CD14-positive monocyte (primary cell): ENCODE measurements at regions not wholly inside any gene's neighbourhood (a gene's known extent, or its start where the extent isn't known, plus 50 kb on each side); places are given as distances from the start of the nearest gene placed in this dataset.

Experiments used
- DNase-seq, 3 donors: peaks; one replicate each; pipeline ENCODE4 v3.0.0-alpha.2; 2011 to 2022
- H2AFZ ChIP-seq: 2 replicates; pipeline ENCODE4 v1.6.0; 2012; ENCODE audit warnings: mild to moderate bottlenecking, low read depth, low read length, inconsistent platforms; ENCODE audit not compliant: insufficient read depth, poor library complexity, severe bottlenecking
- H3K27ac ChIP-seq, 2 donors: 1 replicate in 1 of 2; 2 replicates in 1 of 2; pipeline ENCODE4 v1.5.1; 2012 to 2013; ENCODE audit warnings: low read length in 2 of 2, control low read depth in 1 of 2, inconsistent platforms in 1 of 2, low read depth in 1 of 2, mild to moderate bottlenecking in 1 of 2
- H3K27me3 ChIP-seq, 2 donors: one replicate each; pipeline versions ENCODE4 v1.6.0 to v1.6.1; 2011 to 2013; ENCODE audit warnings: low read length in 2 of 2; ENCODE audit not compliant: control insufficient read depth in 2 of 2, insufficient read depth in 2 of 2
- H3K36me3 ChIP-seq, 2 donors: replicated peaks in 1 of 2; 1 replicate in 1 of 2; 2 replicates in 1 of 2; pipeline versions ENCODE4 v1.5.1 to v1.6.1; 2012 to 2013; ENCODE audit warnings: low read length in 2 of 2, control low read depth in 1 of 2, inconsistent platforms in 1 of 2, mild to moderate bottlenecking in 1 of 2; ENCODE audit not compliant: insufficient read depth in 2 of 2, control insufficient read depth in 1 of 2
- H3K4me1 ChIP-seq, 2 donors: 1 replicate in 1 of 2; 2 replicates in 1 of 2; pipeline versions ENCODE4 v1.5.1 to v1.6.1; 2012 to 2013; ENCODE audit warnings: low read length in 2 of 2, control low read depth in 1 of 2, inconsistent platforms in 1 of 2, mild to moderate bottlenecking in 1 of 2, moderate library complexity in 1 of 2; ENCODE audit not compliant: insufficient read depth in 2 of 2, control insufficient read depth in 1 of 2
- H3K4me2 ChIP-seq: replicated peaks from 2 replicates; pipeline ENCODE3; 2012; ENCODE audit warnings: low read length, moderate library complexity, mild to moderate bottlenecking; ENCODE audit not compliant: poor library complexity, severe bottlenecking; ENCODE audit errors: extremely low read depth
- H3K4me3 ChIP-seq, 3 experiments: fragments of 200-600 bp in 1 of 3; sonication (generic) in 1 of 3; replicated peaks in 1 of 3; 1 replicate in 2 of 3; 2 replicates in 1 of 3; pipeline ENCODE4 v1.5.1; 2011 to 2013; ENCODE audit warnings: low read length in 3 of 3, mild to moderate bottlenecking in 3 of 3, control low read depth in 2 of 3, low read depth in 2 of 3, inconsistent platforms in 1 of 3, moderate library complexity in 1 of 3
- H3K79me2 ChIP-seq: 2 replicates; pipeline ENCODE4 v1.6.0; 2012; ENCODE audit warnings: mild to moderate bottlenecking, control low read depth, inconsistent platforms, low read length, moderate library complexity; ENCODE audit not compliant: insufficient read depth
- H3K9ac ChIP-seq: 2 replicates; pipeline ENCODE4 v1.6.0; 2017; ENCODE audit warnings: low read length, mild to moderate bottlenecking; ENCODE audit not compliant: insufficient read depth, poor library complexity, severe bottlenecking
- H3K9me3 ChIP-seq, 2 donors: replicated peaks in 1 of 2; 1 replicate in 1 of 2; 2 replicates in 1 of 2; pipeline versions ENCODE4 v1.5.1 to v1.6.1; 2012 to 2013; ENCODE audit warnings: low read length in 2 of 2, control low read depth in 1 of 2; ENCODE audit not compliant: control insufficient read depth in 1 of 2, insufficient read depth in 1 of 2
- H4K20me1 ChIP-seq: 2 replicates; pipeline ENCODE4 v1.6.0; 2012; ENCODE audit warnings: mild to moderate bottlenecking, low read length, control low read depth, moderate library complexity; ENCODE audit not compliant: insufficient read depth
- H3K27ac Mint-ChIP-seq, 7 donors: one replicate each; pipeline ENCODE4 v1.8.0; 2020; ENCODE audit warnings: mild to moderate bottlenecking in 7 of 7, mixed read lengths in 7 of 7, moderate library complexity in 6 of 7, inconsistent platforms in 2 of 7
- H3K27me3 Mint-ChIP-seq, 3 donors: one replicate each; pipeline ENCODE4 v1.8.0; 2021 to 2022; ENCODE audit warnings: low read depth in 3 of 3, mild to moderate bottlenecking in 3 of 3, mixed read lengths in 3 of 3, moderate library complexity in 3 of 3, inconsistent platforms in 1 of 3
- H3K36me3 Mint-ChIP-seq, 2 donors: one replicate each; pipeline ENCODE4 v1.8.0; 2020; ENCODE audit warnings: mixed read lengths in 2 of 2, inconsistent platforms in 1 of 2, mild to moderate bottlenecking in 1 of 2
- H3K4me1 Mint-ChIP-seq: one replicate; pipeline ENCODE4 v1.8.0; 2020; ENCODE audit warnings: mild to moderate bottlenecking, mixed read lengths
- H3K4me3 Mint-ChIP-seq, 2 donors: one replicate each; pipeline ENCODE4 v1.8.0; 2020; ENCODE audit warnings: mild to moderate bottlenecking in 2 of 2, mixed read lengths in 2 of 2, moderate library complexity in 1 of 2
- H3K9me3 Mint-ChIP-seq, 7 donors: one replicate each; pipeline ENCODE4 v1.8.0; 2020 to 2022; ENCODE audit warnings: mixed read lengths in 7 of 7, mild to moderate bottlenecking in 6 of 7, moderate library complexity in 6 of 7, inconsistent platforms in 2 of 7
- CTCF ChIP-seq: fragments of 200-600 bp; IDR thresholded peaks from one replicate; pipeline ENCODE4 v1.8.0; 2022; ENCODE audit warnings: antibody characterized with exemption, mild to moderate bottlenecking
- WGBS: methylation state at CpG from one replicate; pipeline ENCODE4 v1.1.5; 2013; ENCODE audit warnings: missing lambda C conversion rate; ENCODE audit not compliant: insufficient coverage; 5-methylcytosine and 5-hydroxymethylcytosine counted together
- intact Hi-C, 2 donors: fragments of 100-400 bp; cut with micrococcal nuclease; formaldehyde crosslinking; loops; one replicate each; pipeline versions ENCODE4 v1.15.0 to v1.15.1; 2023

DNA sequence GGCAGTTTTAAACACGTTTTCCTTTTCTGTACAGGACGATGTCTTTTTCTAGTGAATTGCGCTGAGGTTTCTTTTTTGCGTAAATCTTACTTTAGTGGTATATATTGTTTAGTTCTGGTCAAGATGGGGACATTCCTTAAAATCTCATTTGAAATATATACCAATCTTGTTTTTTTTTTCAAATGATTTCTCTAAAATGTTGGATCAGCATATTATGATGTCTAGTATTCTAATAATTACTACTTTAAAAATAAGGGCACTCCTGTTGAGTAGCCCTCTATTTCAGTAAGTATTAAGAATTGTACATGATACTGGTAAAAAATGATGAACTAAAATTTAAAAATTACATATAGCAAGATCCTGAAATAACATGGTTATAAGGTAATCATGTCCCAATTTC, 224.1 kb upstream of the ARHGAP24 start:
- Histone ChIP-seq H3K36me3 (no peaks in the 10 kb centered on the region), H3K4me1 (no peaks in the 10 kb centered on the region), H3K9ac (no peak overlapping the region), H3K79me2 (no peaks in the 10 kb centered on the region), H3K27me3 (no peaks in the 10 kb centered on the region), H3K4me3 (no peak overlapping the region), H4K20me1 (no peaks in the 10 kb centered on the region), H2AFZ (no peak overlapping the region), H3K27ac (no peak overlapping the region), H3K9me3 (peaks cover 7 to 9% of the 10 kb centered on the region in 2 donors), H3K4me2 (no peak overlapping the region)
- Mint-ChIP-seq H3K27me3 (no peaks in the 10 kb centered on the region), H3K36me3 (no peaks in the 10 kb centered on the region), H3K4me1 (no peaks in the 10 kb centered on the region), H3K27ac (no peak overlapping the region), H3K4me3 (no peak overlapping the region), H3K9me3 (peaks cover 4 to 15% (median 14%) of the 10 kb centered on the region in 7 donors)
- TF ChIP-seq CTCF = no peak
- intact Hi-C loops = no loop called here
- no CpG with 5 or more reads among the region's 4 CpGs for WGBS
- DNase-seq = no peak

GRCh38 chr4:85257817-85258370, 217.1 kb upstream of the ARHGAP24 start:
- intact Hi-C loops = no loop called here
- H3K27ac ChIP-seq = no peak overlapping the region
- H3K36me3 Mint-ChIP-seq = no peaks in the 10 kb centered on the region
- peaks cover 0 to 1% (median 0%) of the 10 kb centered on the region in 3 donors for H3K27me3 Mint-ChIP-seq
- no CpG with 5 or more reads among the region's 1 CpG for WGBS
- H3K9ac ChIP-seq = no peak overlapping the region
- H3K27ac Mint-ChIP-seq = no peak overlapping the region
- no peak overlapping the region for H3K4me3 ChIP-seq
- DNase-seq = no peak
- peaks cover 0 to 13% (median 7%) of the 10 kb centered on the region in 7 donors for H3K9me3 Mint-ChIP-seq
- peaks cover 6% of the 10 kb centered on the region in 2 donors for H3K9me3 ChIP-seq
- no peaks in the 10 kb centered on the region for H3K4me1 ChIP-seq
- no peak overlapping the region for H3K4me2 ChIP-seq
- no peak overlapping the region for H2AFZ ChIP-seq
- no peaks in the 10 kb centered on the region for H4K20me1 ChIP-seq
- no peak overlapping the region for H3K4me3 Mint-ChIP-seq
- H3K36me3 ChIP-seq = no peaks in the 10 kb centered on the region
- H3K27me3 ChIP-seq = no peaks in the 10 kb centered on the region
- no peaks in the 10 kb centered on the region for H3K79me2 ChIP-seq
- no peaks in the 10 kb centered on the region for H3K4me1 Mint-ChIP-seq
- TF ChIP-seq CTCF = no peak
